Esophagus squamous epithelium (tissue), 5 donors: ENCODE measurements at regions not wholly inside any gene's neighbourhood (a gene's known extent, or its start where the extent isn't known, plus 50 kb on each side); places are given as distances from the start of the nearest gene placed in this dataset.

Experiments used
- DNase-seq: peaks from one replicate; lab custom pipeline; 2025; lab: John Stamatoyannopoulos, UW
- H3K27ac ChIP-seq, 4 donors: fragments of 200-600 bp; sonication (generic); one replicate each; pipeline ENCODE4 v1.5.1; 2016 to 2019; ENCODE audit warnings: mild to moderate bottlenecking in 1 of 4
- H3K27me3 ChIP-seq, 4 donors: fragments of 200-600 bp; sonication (generic); 1 replicate in 3 of 4; 2 replicates in 1 of 4; pipeline versions ENCODE4 v1.5.1 to v1.6.0; 2017 to 2021; ENCODE audit warnings: antibody characterized with exemption in 1 of 4
- H3K36me3 ChIP-seq, 3 donors: fragments of 200-600 bp; sonication (generic); one replicate each; pipeline ENCODE4 v1.5.1; 2016 to 2019
- H3K4me1 ChIP-seq, 3 donors: fragments of 200-600 bp; sonication (generic); one replicate each; pipeline ENCODE4 v1.5.1; 2017 to 2019
- H3K4me3 ChIP-seq, 4 donors: fragments of 200-600 bp; sonication (generic); 1 replicate in 3 of 4; 2 replicates in 1 of 4; pipeline ENCODE4 v1.5.1; 2016 to 2019; ENCODE audit warnings: mild to moderate bottlenecking in 2 of 4, moderate library complexity in 1 of 4
- H3K9me3 ChIP-seq, 3 donors: fragments of 200-600 bp; sonication (generic); one replicate each; pipeline ENCODE4 v1.5.1; 2016 to 2019
- CTCF ChIP-seq, 6 experiments: fragments of 450-650 bp in 4 of 6; fragments of 200-600 bp in 2 of 6; sonication (generic) in 2 of 6; IDR thresholded peaks; one replicate each; pipeline ENCODE4 v1.5.1; 2016 to 2019; ENCODE audit warnings: antibody characterized with exemption in 6 of 6, mild to moderate bottlenecking in 4 of 6, moderate library complexity in 4 of 6
- POLR2A ChIP-seq, 4 donors: fragments of 450-650 bp; IDR thresholded peaks; one replicate each; pipeline ENCODE4 v1.6.1; 2017; ENCODE audit warnings: antibody characterized with exemption in 4 of 4, mild to moderate bottlenecking in 4 of 4, moderate library complexity in 3 of 4
- WGBS, 2 donors: methylation state at CpG; one replicate each; pipeline ENCODE4 v1.1.5; 2018; 5-methylcytosine and 5-hydroxymethylcytosine counted together
- intact Hi-C: fragments of 100-400 bp; cut with DNase I; formaldehyde crosslinking; loops from one replicate; pipeline ENCODE4 v1.15.0; 2022
- donor health status: DM: yes; HTN: yes; CAD: no.

GRCh38 chr2:192333642-192334041 is 138.9 kb upstream of the TMEFF2 start:
- Histone ChIP-seq H3K4me3 (no peak overlapping the region), H3K4me1 (no peaks in the 10 kb centered on the region), H3K27me3 (no peaks in the 10 kb centered on the region), H3K27ac (no peak overlapping the region), H3K9me3 (no peaks in the 10 kb centered on the region), H3K36me3 (no peaks in the 10 kb centered on the region)
- TF ChIP-seq POLR2A (IDR thresholded peaks at IDR 0.05) (no peak), CTCF (IDR thresholded peaks at IDR 0.05) (no peak)
- intact Hi-C loops, result no loop called here
- DNase-seq, result no peak
- WGBS, 2 donors, result 74% methylated on average over 6 of the region's 6 CpGs

GRCh38 chr2:192328297-192328696 is 133.6 kb upstream of the TMEFF2 start:
- DNase-seq, result no peak
- H3K4me1 ChIP-seq, result no peaks in the 10 kb centered on the region
- intact Hi-C loops, result no loop called here
- H3K4me3 ChIP-seq, result no peak overlapping the region
- no peaks in the 10 kb centered on the region for H3K27me3 ChIP-seq
- no peaks in the 10 kb centered on the region for H3K36me3 ChIP-seq
- H3K9me3 ChIP-seq, result no peaks in the 10 kb centered on the region
- TF ChIP-seq POLR2A (IDR thresholded peaks at IDR 0.05), result no peak
- no peak for TF ChIP-seq CTCF (IDR thresholded peaks at IDR 0.05)
- whole genome bisulfite sequencing, 2 donors, result 89 to 92% methylated on average over 3 of the region's 3 CpGs
- H3K27ac ChIP-seq, result no peak overlapping the region

GRCh38 chr2:192327576-192327975 is 132.8 kb upstream of the TMEFF2 start:
- TF ChIP-seq CTCF (IDR thresholded peaks at IDR 0.05) (no peak), POLR2A (IDR thresholded peaks at IDR 0.05) (no peak)
- no peaks in the 10 kb centered on the region for H3K9me3 ChIP-seq
- intact Hi-C loops, result no loop called here
- no peaks in the 10 kb centered on the region for H3K27me3 ChIP-seq
- no peak overlapping the region for H3K4me3 ChIP-seq
- H3K27ac ChIP-seq, result no peak overlapping the region
- WGBS, 2 donors, result 45 to 59% methylated on average over 1 of the region's 1 CpG
- no peak for DNase-seq
- no peaks in the 10 kb centered on the region for H3K36me3 ChIP-seq
- no peaks in the 10 kb centered on the region for H3K4me1 ChIP-seq

- no peaks in the 10 kb centered on the region for H3K27me3 ChIP-seq
- H3K4me1 ChIP-seq, result no peaks in the 10 kb centered on the region
- no peak for TF ChIP-seq POLR2A (IDR thresholded peaks at IDR 0.05)
- H3K36me3 ChIP-seq, result no peaks in the 10 kb centered on the region
- H3K9me3 ChIP-seq, result no peaks in the 10 kb centered on the region
- 82 to 94% methylated on average over 2 to 3 of the region's 3 CpGs for WGBS, 2 donors
- intact Hi-C loops, result no loop called here
- H3K4me3 ChIP-seq, result no peak overlapping the region
- DNase-seq, result no peak
- H3K27ac ChIP-seq, result no peak overlapping the region
Measured at GRCh38 chr2:192315543-192315942, 120.8 kb upstream of the TMEFF2 start.

GRCh38 chr2:192314800-192315481 is 120.2 kb upstream of the TMEFF2 start:
- no peaks in the 10 kb centered on the region for H3K36me3 ChIP-seq
- no peak overlapping the region for H3K27ac ChIP-seq
- no peaks in the 10 kb centered on the region for H3K27me3 ChIP-seq
- WGBS, 2 donors, result no CpG with 5 or more reads among the region's 26 CpGs
- no peak overlapping the region for H3K4me3 ChIP-seq
- H3K4me1 ChIP-seq, result no peaks in the 10 kb centered on the region
- TF ChIP-seq CTCF (IDR thresholded peaks at IDR 0.05) (no peak), POLR2A (IDR thresholded peaks at IDR 0.05) (no peak)
- intact Hi-C loops, result no loop called here
- H3K9me3 ChIP-seq, result no peaks in the 10 kb centered on the region
- no peak for DNase-seq
